Stimulated activated CD4-positive, alpha-beta T cell treated with anti-CD3 and anti-CD28 coated beads, Interleukin-15, amount 100 ng/mL, for 24 hours (primary cell): ENCODE measurements at regions not wholly inside any gene's neighbourhood (a gene's known extent, or its start where the extent isn't known, plus 50 kb on each side); places are given as distances from the start of the nearest gene placed in this dataset.
A peak's percentile ranks its signal among the peaks of the same experiment; 100 is the strongest.

ENCODE experiments used
- DNase-seq: peaks from one replicate; pipeline ENCODE4 v3.0.0-alpha.2; 2020

DNA sequence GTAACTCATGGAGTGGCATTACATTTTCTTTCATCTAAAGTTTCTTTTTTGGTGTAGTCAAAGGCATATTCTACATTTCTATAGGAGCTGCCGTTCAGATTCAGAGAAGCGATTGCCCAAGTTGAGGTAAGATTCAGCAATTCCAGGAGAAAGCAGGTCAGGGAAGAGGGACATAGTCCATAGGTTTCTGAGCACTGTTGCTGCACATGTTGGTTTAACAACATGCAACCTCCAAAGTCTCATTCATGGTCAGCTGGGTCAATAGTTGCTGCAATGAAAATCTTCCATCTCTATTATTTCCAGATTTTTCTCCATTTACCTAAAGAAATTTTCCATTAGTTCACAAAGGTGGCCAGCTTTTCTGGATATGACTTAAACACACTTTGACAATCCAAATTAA is 682.3 kb upstream of the MAN1A1 start:
- no peak for DNase-seq

- DNase-seq = no peak
These were observed 677.2 kb upstream of the MAN1A1 start for GRCh38 chr6:120026791-120027190.

DNA sequence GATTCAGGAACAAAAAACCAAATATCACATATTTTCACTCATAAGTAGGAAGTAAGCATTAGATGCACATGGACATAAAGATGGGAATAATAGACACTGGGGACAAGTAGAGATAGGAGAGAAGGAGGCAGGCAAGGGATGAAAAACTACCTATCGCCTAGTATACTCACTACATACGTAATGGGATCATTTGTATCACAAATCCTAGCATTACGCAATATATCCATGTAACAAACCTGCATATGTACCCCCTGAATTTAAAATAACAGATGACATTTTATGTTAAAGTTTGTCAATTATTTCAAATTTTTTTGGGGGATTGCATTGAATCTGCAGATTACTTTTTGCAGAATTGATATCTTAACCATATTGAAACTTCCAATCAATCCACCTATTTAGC is 660.5 kb upstream of the MAN1A1 start:
- DNase-seq = no peak

GRCh38 chr6:120005292-120005976 is 655.9 kb upstream of the MAN1A1 start:
- no peak for DNase-seq

GRCh38 chr6:119986934-119987549 is 637.5 kb upstream of the MAN1A1 start:
- no peak for DNase-seq

DNA sequence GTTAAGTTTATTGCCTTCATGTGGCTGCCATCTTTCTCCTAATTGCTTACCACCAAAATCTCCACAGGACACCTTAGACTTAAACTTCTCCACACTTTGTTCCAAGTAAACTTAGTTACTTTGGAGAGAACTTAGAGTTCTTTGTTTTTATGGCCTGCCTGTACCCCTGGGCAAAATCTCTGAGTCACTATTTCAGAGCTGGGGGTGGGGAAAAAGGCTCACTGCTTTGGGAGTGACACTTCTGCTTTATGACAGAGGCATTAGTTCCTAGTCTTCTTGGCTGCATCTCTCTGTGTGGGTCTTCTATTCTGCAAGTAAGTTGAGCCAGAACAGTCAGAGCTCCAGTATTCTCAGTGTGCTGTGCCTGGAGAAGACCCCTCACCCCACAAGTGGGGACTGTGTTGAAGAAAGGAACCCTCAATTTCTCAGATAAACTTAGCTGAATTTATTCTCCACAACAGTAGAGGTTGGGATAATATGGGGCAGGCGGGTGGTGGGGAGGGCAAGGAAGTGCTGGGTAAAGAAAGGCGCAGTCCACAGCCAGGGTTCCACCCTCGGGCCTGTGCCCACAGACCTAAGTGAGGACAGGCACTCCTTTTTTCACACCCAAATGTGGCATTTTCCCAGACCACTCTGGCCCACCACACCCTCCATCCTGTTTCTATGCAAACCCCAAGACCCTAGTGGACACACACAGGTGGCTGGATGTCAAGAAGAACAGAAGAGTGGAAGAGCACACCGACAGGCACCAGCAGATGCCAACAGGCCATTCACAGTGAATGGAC is 636.6 kb upstream of the MAN1A1 start:
- no peak for DNase-seq

- no peak for DNase-seq
These were observed 631.2 kb upstream of the MAN1A1 start for GRCh38 chr6:119980802-119981201.

GRCh38 chr6:119979862-119980261 is 630.3 kb upstream of the MAN1A1 start:
- DNase-seq = no peak

DNA sequence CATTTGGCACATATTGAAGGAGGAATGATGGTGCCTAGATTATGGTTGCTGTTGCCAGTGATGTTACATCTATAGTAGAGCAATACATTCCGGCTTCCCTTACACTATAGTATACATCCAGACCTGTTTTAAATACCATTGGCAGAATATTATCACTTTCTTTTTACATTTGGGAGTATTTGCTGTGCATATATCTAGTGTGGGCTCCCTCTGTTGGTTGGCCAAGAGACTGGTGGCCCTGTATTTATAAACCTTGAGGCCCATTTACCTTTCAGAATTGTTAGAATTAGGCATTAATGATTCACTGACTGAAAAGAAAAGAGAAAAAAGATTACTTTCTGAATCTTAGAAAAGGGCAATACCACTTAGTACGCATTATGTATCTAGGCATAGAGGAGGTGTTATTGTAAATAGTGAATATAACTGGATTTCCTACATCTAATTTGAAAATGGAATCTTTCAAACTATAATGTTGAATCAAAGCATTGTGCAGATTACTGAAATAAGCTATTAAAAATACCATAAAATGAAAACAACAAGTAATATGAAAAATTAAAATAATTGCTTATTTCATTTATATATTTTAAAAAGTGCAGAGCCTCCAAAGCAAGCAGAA is 628.8 kb upstream of the MAN1A1 start:
- DNase-seq = no peak

- no peak for DNase-seq
These were observed 625.0 kb upstream of the MAN1A1 start for GRCh38 chr6:119974430-119975159.

DNA sequence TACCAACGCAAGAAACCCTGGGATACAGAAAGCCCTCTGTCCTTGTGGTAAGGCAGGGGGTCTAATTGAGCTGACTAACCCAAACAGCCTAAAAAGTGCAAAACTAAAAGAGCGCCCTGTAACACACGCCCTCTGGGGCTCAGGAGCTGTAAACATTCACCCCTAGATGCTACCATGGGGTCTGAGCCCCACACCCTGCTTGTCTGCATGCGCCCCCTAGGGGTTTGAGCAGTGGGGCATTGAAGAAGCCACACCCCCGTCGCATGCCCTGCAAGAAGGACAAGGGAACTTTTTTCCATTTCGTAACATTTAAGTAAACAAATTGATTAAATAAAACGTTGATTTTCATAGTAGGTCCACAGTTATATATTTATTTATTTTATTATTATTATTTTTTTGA is 616.9 kb upstream of the MAN1A1 start:
- DNase-seq = peak; percentile 30

DNA sequence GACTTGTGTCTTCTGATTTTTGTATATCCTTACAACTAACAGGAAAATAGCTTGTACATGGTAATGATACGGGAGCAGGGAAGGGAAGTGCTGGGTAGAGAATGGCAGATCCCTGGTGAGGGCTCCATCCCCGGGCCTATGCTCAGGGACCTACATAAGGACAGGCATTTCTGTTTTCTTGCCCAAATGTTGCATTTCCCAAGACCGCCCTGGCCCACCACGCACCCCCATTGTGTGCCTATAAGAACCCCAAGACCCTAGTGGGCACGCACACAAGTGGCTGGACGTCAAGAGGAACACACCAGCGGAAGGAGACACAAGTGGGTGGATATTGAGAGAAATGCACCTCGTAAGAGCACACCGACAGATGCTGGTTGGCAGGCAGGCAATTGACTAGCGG is 616.3 kb upstream of the MAN1A1 start:
- DNase-seq = no peak

DNA sequence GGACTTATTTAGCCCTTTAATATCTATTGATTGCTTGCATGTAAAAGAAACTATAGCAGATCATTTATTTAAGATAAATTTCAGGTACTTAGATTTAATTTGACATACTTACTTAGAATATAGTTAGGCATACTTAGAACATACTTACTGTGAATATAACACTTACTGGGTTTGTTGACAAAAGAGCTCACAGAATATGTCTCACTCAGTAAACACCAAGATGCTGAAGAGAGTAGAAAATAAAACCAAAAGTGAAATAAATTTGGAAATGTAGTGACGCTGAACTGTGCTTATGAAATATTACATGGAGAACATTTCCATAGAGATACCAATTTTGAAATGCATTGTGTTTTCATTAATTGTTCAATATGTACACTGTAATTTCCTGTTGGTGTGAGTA is 615.4 kb upstream of the MAN1A1 start:
- DNase-seq = no peak

DNA sequence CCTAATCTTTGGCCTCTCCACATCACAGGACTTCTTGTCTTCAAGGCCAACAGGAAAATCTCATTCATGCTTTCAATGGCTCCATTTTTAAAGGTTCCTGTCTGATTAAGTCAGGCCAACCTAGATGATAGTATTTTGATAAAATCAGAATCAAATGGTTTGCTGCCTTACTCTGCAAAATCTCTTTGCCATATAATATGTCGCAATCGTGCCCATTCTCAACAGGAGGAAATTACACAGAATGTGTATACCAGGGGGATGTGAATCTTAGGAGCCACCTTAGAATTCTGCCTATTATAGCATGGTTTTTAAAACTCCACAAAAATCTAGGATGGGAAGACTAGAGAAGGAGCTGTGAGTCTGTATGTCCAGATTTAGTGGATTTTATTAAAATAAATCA is 612.9 kb upstream of the MAN1A1 start:
- DNase-seq = no peak

- no peak for DNase-seq
These were observed 611.9 kb upstream of the MAN1A1 start for GRCh38 chr6:119961450-119961849.

- DNase-seq = no peak
These were observed 610.9 kb upstream of the MAN1A1 start for GRCh38 chr6:119960456-119960855.

GRCh38 chr6:119960036-119960435 is 610.5 kb upstream of the MAN1A1 start:
- no peak for DNase-seq

DNA sequence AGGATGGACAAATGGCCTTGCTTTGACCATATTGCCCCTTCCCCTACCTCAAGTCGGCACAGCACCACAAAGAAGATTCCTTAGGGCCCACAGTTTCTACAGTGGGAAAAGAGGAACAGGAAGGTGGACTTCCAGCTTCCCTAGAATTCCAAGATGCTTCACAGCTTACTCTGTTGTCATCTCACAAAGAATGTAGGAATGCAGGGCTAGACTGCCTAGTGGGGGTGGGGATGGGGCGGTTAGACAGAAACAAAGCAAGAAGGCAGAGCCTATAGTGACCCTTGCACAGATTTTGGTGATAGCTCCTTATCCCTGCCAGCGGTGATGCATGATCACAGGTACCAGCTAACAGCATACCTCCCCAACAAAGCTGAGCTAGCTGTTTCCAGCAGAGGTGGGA is 607.6 kb upstream of the MAN1A1 start:
- DNase-seq = no peak

DNA sequence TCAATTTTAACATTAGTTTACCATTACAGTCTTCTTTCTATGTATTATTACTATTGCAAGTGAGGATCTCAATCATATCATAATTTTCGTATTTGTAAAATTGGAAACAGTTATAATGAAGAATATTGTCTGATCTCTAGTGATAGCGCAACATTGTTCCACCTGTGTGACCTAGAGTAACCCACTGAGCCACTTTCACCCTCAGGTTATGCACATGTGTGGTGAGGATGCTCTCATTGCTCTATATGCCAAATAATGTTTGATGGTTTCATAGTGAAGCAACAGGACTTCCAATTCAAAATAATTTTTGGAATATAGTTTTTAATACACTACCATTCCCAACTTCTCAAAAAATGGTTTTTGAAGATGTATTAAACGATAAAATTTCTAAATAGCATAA is 603.1 kb upstream of the MAN1A1 start:
- no peak for DNase-seq

DNA sequence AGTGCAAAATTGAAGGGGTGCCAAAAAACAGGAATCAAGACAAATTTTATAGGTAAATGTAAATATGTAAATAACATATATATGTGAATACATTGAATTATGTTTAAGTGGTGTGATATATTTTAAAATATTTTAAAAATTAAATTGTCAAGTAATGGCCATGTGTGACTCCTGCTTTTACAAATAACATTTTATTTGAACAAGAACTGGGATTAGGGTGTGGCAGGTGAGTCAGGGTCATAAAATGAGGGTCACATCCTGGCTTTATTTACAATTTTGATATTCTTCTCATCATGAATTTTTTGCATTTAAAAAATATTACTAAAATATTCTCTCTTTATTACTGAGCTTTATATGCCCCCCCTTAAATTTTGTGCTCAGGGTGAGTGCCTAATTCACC is 601.1 kb upstream of the MAN1A1 start:
- DNase-seq = no peak

DNA sequence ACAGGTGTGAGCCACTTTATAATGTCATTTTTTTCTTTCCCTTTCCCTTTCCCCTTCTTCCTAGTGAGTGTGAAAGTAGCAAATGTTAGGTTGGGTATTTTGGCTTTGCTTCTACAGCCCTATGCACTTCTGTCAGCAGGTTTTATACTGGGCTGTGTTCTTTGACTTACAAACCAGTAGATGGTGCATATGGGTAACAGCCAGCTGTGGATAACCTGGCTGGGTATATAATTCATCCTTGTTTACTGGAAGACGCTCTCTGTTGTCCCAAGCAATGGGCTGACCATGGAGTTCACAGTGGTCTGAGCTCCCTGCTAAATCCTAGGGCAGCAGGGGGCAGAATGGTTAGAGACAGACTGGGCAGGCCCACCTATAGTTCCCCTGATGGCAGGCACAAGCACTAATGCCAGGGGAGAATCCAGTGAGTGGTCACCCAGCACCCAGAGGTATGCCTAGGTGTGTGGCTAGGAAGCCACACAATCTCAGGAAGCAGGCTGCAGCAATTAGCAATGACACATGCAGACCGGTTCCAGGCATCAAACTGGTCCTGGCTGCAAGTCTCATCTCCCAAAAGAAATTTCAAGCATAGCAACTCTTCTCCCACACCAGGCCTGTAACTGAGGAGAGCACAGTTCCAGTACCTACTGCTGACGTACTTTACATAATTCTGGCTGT is 592.7 kb upstream of the MAN1A1 start:
- DNase-seq = no peak

DNA sequence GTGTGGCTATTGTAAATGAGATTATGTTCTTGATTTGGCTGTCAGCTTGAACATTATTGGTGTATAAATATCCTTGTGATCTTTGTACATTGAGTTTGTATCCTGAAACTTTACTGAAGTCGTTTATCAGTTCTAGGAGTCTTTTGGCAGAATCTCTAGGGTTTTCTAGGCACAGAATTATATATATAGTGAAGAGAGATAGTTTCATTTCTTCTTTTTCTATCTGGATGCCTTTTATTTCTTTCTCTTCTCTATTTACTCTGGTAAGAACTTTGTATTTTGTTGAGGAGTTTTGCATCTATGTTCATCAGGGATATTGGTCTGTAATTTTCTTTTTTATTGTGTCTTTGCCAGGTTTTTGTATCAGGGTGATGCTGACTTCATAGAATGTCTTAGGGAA is 589.2 kb upstream of the MAN1A1 start:
- no peak for DNase-seq

DNA sequence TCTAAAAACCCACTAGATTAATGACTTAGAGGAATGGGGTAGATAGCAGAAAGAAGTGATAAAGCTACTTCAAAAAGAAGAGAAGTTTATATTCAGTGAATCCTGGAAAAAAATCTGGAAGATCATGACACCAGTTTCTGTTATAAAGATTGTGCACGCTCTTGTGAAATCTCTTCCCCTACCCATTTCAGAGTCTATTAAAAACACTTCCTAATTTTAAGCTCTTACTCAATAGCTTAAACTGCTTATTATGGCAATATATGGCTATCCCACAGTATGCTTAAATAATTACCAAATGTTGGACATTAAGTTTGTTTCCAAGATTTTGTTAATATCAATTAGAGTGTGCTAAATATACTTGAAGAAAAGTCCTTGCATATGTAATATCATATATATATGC is 585.3 kb upstream of the MAN1A1 start:
- no peak for DNase-seq
